Stomach smooth muscle (tissue), 2 donors: ENCODE measurements at regions not wholly inside any gene's neighbourhood (a gene's known extent, or its start where the extent isn't known, plus 50 kb on each side); places are given as distances from the start of the nearest gene placed in this dataset.
"Not testable (repeated sequence)": the region's sequence is repeated elsewhere in the genome, so short reads cannot be mapped to it uniquely, and the experiment has no call there.

ENCODE experiments used
- H3K27ac ChIP-seq: one replicate; pipeline ENCODE4 v1.7.0; 2013; ENCODE audit warnings: mild to moderate bottlenecking, low read length, inconsistent platforms
- H3K27me3 ChIP-seq, 2 donors: one replicate each; pipeline ENCODE4 v1.7.0; 2013; ENCODE audit warnings: low read length in 2 of 2; ENCODE audit not compliant: insufficient read depth in 2 of 2, control insufficient read depth in 1 of 2
- H3K36me3 ChIP-seq, 2 donors: one replicate each; pipeline ENCODE4 v1.7.0; 2013; ENCODE audit warnings: low read length in 2 of 2; ENCODE audit not compliant: control insufficient read depth in 2 of 2, insufficient read depth in 2 of 2
- H3K4me1 ChIP-seq: one replicate; pipeline ENCODE4 v1.7.0; 2013; ENCODE audit warnings: low read length; ENCODE audit not compliant: control insufficient read depth, insufficient read depth
- H3K4me3 ChIP-seq, 2 donors: one replicate each; pipeline ENCODE4 v1.7.0; 2013; ENCODE audit warnings: low read length in 2 of 2
- H3K9ac ChIP-seq, 2 donors: one replicate each; pipeline ENCODE4 v1.7.0; 2013; ENCODE audit warnings: low read length in 2 of 2, mild to moderate bottlenecking in 1 of 2
- H3K9me3 ChIP-seq, 2 donors: one replicate each; pipeline ENCODE4 v1.7.0; 2013; ENCODE audit warnings: low read length in 2 of 2; ENCODE audit not compliant: control insufficient read depth in 2 of 2
- donor health status: healthy.
- donor health status: Pancreatic carcinoma.

DNA sequence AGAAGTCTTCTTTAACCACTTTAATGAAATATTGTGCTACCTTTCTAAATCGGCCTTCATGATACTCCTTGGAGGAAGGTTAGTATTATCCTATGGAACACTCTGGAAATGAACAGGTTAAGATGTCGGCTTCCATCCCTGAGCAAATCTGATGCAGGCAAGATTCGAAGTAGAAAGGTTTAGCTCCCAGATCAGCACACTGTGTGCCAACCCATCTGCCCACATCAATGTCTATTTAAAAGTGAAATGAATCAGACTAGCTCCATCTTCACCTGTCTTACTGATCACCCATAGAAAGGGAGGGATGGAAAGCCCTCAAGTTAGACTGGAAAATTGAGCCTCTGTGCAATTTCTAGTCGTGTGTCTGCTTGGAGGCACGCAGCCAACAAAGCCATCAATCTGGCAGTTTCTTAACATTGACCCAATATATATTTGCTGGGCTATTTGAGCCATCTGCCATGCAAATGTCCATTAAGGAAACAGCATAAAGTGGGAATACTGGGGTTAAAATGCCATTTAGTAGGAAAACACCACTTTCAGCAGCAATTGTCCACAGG is 506.1 kb downstream of the RMST start:
- Histone ChIP-seq H3K36me3 (no peaks in the 10 kb centered on the region), H3K9me3 (no peaks in the 10 kb centered on the region), H3K27ac (no peak overlapping the region)

DNA sequence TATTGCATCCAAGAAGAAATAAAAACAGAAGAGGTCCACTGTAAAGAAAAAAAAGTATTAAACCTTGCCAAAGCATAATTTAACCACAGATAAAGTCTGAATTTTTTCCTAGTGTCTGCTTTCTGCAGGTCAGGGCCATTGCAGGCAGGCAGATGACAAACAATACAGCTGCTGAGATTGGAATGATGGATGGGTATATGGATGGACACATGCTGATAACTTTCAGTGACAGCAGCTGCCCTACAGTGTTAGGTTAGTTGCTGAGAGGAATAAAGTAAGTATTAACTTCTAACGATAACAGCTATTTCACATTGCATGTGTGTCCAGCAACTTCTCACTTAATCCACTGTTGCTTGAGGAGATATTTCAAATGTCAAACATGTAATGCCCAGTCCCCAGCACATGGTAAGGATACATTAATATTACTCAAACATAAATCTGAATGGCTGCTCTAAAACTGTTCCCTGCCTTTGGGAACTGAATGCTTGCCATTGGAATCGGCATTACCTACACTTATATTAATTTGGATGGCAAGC is 515.3 kb downstream of the RMST start:
- H3K36me3 ChIP-seq: no peaks in the 10 kb centered on the region
- no peak overlapping the region for H3K27ac ChIP-seq
- H3K9me3 ChIP-seq: peaks cover 0 to 3% of the 10 kb centered on the region in 2 donors
- H3K4me3 ChIP-seq: no peak overlapping the region
- H3K9ac ChIP-seq: no peak overlapping the region
- no peaks in the 10 kb centered on the region for H3K27me3 ChIP-seq
- no peaks in the 10 kb centered on the region for H3K4me1 ChIP-seq

More for the DNA sequence above, 506.1 kb downstream of the RMST start:
- no peak overlapping the region for H3K4me3 ChIP-seq
- no peak overlapping the region for H3K9ac ChIP-seq
- H3K4me1 ChIP-seq: no peaks in the 10 kb centered on the region
- H3K27me3 ChIP-seq: peaks cover 0 to 2% of the 10 kb centered on the region in 2 donors

DNA sequence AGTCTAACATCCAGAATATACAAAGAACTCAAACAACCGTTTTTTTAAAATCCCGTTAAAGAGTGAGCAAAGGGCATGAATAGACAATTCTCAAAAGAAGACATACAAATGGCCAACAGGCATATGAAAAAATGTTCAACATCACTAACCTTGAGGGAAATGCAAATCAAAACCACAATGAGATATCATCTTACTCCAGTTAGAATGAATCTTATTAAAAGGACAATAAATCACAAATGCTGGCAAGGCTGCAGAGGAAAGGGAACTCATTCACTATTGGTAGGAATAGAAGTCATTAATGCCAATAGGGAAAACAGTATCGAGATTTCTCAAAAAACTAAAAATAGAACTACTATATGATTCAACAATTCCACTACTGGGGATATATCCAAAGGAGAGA is 520.1 kb downstream of the RMST start:
- Histone ChIP-seq H3K36me3 (no peaks in the 10 kb centered on the region), H3K4me3 (no peak overlapping the region), H3K9me3 (no peaks in the 10 kb centered on the region), H3K27me3 (no peaks in the 10 kb centered on the region), H3K4me1 (no peaks in the 10 kb centered on the region), H3K27ac (no peak overlapping the region), H3K9ac (no peak overlapping the region)

DNA sequence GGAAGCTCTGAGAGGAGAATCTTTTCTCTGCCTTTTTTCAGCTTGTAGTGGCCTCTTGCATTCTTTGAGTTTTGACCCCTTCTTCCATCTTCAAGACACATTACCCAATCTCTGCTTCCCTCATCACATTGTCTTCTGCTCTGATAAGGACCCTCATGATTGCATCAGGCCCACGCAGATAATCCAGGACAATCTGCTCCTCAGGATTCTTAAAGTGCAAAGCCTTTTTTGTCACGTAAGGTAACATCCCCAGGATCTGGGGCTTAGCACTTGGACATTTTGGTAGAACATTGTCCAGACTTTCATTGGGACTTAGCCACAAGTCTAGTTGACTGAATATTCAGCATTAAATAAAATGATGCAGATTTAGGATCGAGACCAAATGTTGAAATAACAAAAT is 521.2 kb downstream of the RMST start:
- Histone ChIP-seq H3K27me3 (no peaks in the 10 kb centered on the region), H3K4me3 (no peak overlapping the region), H3K9ac (no peak overlapping the region), H3K27ac (no peak overlapping the region), H3K9me3 (no peaks in the 10 kb centered on the region), H3K36me3 (no peaks in the 10 kb centered on the region), H3K4me1 (no peaks in the 10 kb centered on the region)

- Histone ChIP-seq H3K4me3 (no peak overlapping the region), H3K27ac (no peak overlapping the region)
These were observed 521.8 kb downstream of the RMST start for GRCh38 chr12:97984436-97984835.

DNA sequence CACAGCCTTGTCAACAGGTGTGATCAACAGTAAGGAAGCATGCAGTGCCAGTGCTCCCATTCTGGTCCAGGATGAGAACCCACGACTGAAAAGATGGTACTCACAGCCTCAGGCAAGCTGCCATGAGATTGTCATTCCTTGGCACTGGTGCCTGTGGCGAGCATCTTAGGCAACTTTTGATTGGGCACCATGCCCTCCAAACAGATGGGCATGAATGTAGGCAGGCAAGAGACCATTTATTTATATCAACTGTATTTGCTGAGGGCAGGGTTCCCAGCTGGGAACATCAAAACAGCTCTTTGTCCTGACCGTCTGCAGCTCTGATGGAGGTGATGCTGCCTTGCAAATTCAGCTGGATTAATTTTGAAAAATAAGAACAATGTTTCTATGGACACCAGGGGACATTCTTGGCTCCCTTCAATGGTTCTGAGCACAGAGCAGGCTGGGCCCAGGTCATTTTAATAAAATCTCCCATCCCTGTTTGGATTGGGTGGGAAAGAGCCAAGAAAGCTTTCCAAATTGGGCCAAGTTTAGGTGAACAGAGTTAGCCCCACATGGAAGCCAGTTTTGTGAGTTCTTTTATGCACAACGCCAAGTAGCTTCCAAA is 522.5 kb downstream of the RMST start:
- Histone ChIP-seq H3K36me3 (no peaks in the 10 kb centered on the region), H3K27me3 (no peaks in the 10 kb centered on the region), H3K9me3 (no peaks in the 10 kb centered on the region), H3K9ac (no peak overlapping the region), H3K4me1 (no peaks in the 10 kb centered on the region), H3K4me3 (no peak overlapping the region), H3K27ac (no peak overlapping the region)

More at GRCh38 chr12:97984436-97984835, 521.8 kb downstream of the RMST start:
- Histone ChIP-seq H3K27me3 (no peaks in the 10 kb centered on the region), H3K9me3 (no peaks in the 10 kb centered on the region), H3K9ac (no peak overlapping the region), H3K36me3 (no peaks in the 10 kb centered on the region), H3K4me1 (no peaks in the 10 kb centered on the region)

DNA sequence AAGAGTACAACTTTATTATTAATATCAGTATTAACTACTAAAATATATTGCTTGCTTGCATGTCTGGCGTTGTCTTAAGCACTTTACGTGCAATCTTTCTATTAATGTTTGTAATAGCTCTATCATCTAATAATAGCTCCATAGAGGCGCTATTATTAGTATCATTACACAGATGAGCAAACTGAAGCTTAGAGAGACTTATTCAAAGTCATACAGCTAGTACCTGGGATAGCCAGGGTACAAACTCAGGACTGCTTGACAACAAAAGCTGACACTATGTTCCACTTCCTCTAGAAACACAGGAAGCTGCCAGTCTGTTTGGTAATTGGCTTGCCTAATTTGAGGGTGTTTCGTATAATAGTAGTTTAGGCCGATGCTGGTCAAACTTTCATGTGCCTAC is 523.2 kb downstream of the RMST start:
- no peaks in the 10 kb centered on the region for H3K36me3 ChIP-seq
- no peaks in the 10 kb centered on the region for H3K9me3 ChIP-seq
- H3K4me1 ChIP-seq: no peaks in the 10 kb centered on the region
- H3K27ac ChIP-seq: no peak overlapping the region
- no peaks in the 10 kb centered on the region for H3K27me3 ChIP-seq
- H3K4me3 ChIP-seq: no peak overlapping the region
- H3K9ac ChIP-seq: no peak overlapping the region

- not testable (repeated sequence) for H3K4me3 ChIP-seq, H3K36me3 ChIP-seq, H3K9ac ChIP-seq, H3K27ac ChIP-seq, H3K9me3 ChIP-seq, H3K4me1 ChIP-seq, H3K27me3 ChIP-seq
These were observed 526.0 kb downstream of the RMST start for GRCh38 chr12:97988588-97988987.

- Histone ChIP-seq H3K36me3 (no peaks in the 10 kb centered on the region), H3K4me3 (no peak overlapping the region), H3K4me1 (no peaks in the 10 kb centered on the region), H3K9me3 (peaks cover 5 to 6% of the 10 kb centered on the region in 2 donors), H3K9ac (no peak overlapping the region), H3K27ac (no peak overlapping the region), H3K27me3 (no peaks in the 10 kb centered on the region)
These were observed 525.9 kb upstream of the TMPO start for GRCh38 chr12:97989366-97989940.

GRCh38 chr12:97994746-97995484 is 520.5 kb upstream of the TMPO start:
- Histone ChIP-seq H3K36me3 (no peaks in the 10 kb centered on the region), H3K27ac (no peak overlapping the region), H3K9me3 (peaks cover 5 to 6% of the 10 kb centered on the region in 2 donors), H3K27me3 (no peaks in the 10 kb centered on the region), H3K9ac (no peak overlapping the region), H3K4me3 (no peak overlapping the region), H3K4me1 (peaks cover 3% of the 10 kb centered on the region)
